Neural cell (in vitro differentiated cells): ENCODE measurements at regions not wholly inside any gene's neighbourhood (a gene's known extent, or its start where the extent isn't known, plus 50 kb on each side); places are given as distances from the start of the nearest gene placed in this dataset.
A peak's percentile ranks its signal among the peaks of the same experiment; 100 is the strongest.

Source experiments
- H2AFZ ChIP-seq: fragments of 200-600, 300-800 bp; sonication (generic), shearing (Covaris generic); 2 replicates; pipeline ENCODE4 v1.6.0; 2014; ENCODE audit warnings: low read depth, mild to moderate bottlenecking, antibody characterized with exemption, low read length, moderate library complexity
- H3F3A ChIP-seq: fragments of 200-600 bp; shearing (Covaris generic); 2 replicates; pipeline ENCODE4 v1.6.1; 2016; ENCODE audit warnings: mild to moderate bottlenecking, moderate library complexity, mixed read lengths, antibody characterized with exemption, low read length; ENCODE audit not compliant: insufficient read depth, poor library complexity, severe bottlenecking
- H3K27ac ChIP-seq: fragments of 200-600, 300-800 bp; sonication (generic), shearing (Covaris generic); 2 replicates; pipeline ENCODE4 v1.5.1; 2014; ENCODE audit warnings: mild to moderate bottlenecking, low read length, moderate library complexity
- H3K27me3 ChIP-seq: fragments of 300-800, 200-600 bp; sonication (generic), shearing (Covaris generic); 2 replicates; pipeline ENCODE4 v1.6.0; 2014; ENCODE audit warnings: mild to moderate bottlenecking, low read depth, low read length, moderate library complexity; ENCODE audit not compliant: insufficient read depth
- H3K36me3 ChIP-seq: fragments of 300-800, 200-600 bp; sonication (generic), shearing (Covaris generic); 2 replicates; pipeline ENCODE4 v1.5.1; 2014; ENCODE audit warnings: mild to moderate bottlenecking, antibody characterized with exemption, low read length, moderate library complexity; ENCODE audit not compliant: insufficient read depth
- H3K4me2 ChIP-seq: fragments of 300-800, 200-600 bp; sonication (generic), shearing (Covaris generic); 2 replicates; pipeline ENCODE4 v1.6.0; 2014; ENCODE audit warnings: mild to moderate bottlenecking, low read length
- H3K4me3 ChIP-seq: fragments of 300-800, 200-600 bp; sonication (generic), shearing (Covaris generic); 2 replicates; pipeline ENCODE4 v1.5.1; 2014; ENCODE audit warnings: mild to moderate bottlenecking, low read length, moderate library complexity
- H3K79me2 ChIP-seq: fragments of 200-600 bp; shearing (Covaris generic); replicated peaks from 2 replicates; pipeline ENCODE4 v1.6.0; 2014; ENCODE audit warnings: mild to moderate bottlenecking, low read length, moderate library complexity; ENCODE audit not compliant: insufficient read depth
- H3K9ac ChIP-seq: fragments of 300-800, 200-600 bp; sonication (generic), shearing (Covaris generic); 2 replicates; pipeline ENCODE4 v1.6.1; 2016; ENCODE audit warnings: mild to moderate bottlenecking, low read length, mixed read lengths
- H3K9me2 ChIP-seq: fragments of 200-600 bp; shearing (Covaris generic); 2 replicates; pipeline ENCODE4 v1.6.1; 2016; ENCODE audit warnings: mild to moderate bottlenecking, low read length, mixed read lengths; ENCODE audit not compliant: insufficient read depth
- H3K9me3 ChIP-seq: fragments of 200-600, 300-800 bp; sonication (generic), shearing (Covaris generic); 2 replicates; pipeline ENCODE4 v1.6.1; 2016; ENCODE audit warnings: mild to moderate bottlenecking, mixed run types, low read length, moderate library complexity, mixed read lengths
- H4K20me1 ChIP-seq: fragments of 200-600 bp; shearing (Covaris generic); 2 replicates; pipeline ENCODE4 v1.6.1; 2016; ENCODE audit warnings: mild to moderate bottlenecking, mixed run types; ENCODE audit not compliant: insufficient read depth
- CTCF ChIP-seq: fragments of 450-650 bp; IDR thresholded peaks from 2 replicates; pipeline ENCODE4 v1.5.1; 2014; ENCODE audit warnings: antibody characterized with exemption, mild to moderate bottlenecking, moderate library complexity; ENCODE audit not compliant: poor library complexity, severe bottlenecking
- EP300 ChIP-seq: fragments of 450-650 bp; conservative IDR thresholded peaks from 2 replicates; pipeline ENCODE4 v1.6.1; 2014; ENCODE audit warnings: antibody characterized with exemption, mild to moderate bottlenecking, moderate library complexity; ENCODE audit not compliant: poor library complexity, severe bottlenecking
- EZH2 ChIP-seq: fragments of 200-600, 300-800 bp; shearing (Covaris generic), sonication (generic); IDR thresholded peaks from 2 replicates; pipeline ENCODE4 v1.6.1; 2014; ENCODE audit warnings: antibody characterized with exemption, low read length, borderline replicate concordance, mild to moderate bottlenecking; ENCODE audit not compliant: insufficient read depth, poor library complexity, severe bottlenecking
- MXI1 ChIP-seq: fragments of 450-650 bp; conservative IDR thresholded peaks from 2 replicates; pipeline ENCODE4 v1.6.1; 2014; ENCODE audit warnings: antibody characterized with exemption, mild to moderate bottlenecking; ENCODE audit not compliant: poor library complexity, severe bottlenecking
- POLR2AphosphoS5 ChIP-seq: IDR thresholded peaks from 2 replicates; pipeline ENCODE4 v1.6.1; 2012
- RAD21 ChIP-seq: fragments of 450-650 bp; conservative IDR thresholded peaks from 2 replicates; pipeline ENCODE4 v1.6.1; 2014; ENCODE audit warnings: antibody characterized with exemption, mild to moderate bottlenecking, moderate library complexity
- REST ChIP-seq: IDR thresholded peaks from 2 replicates; pipeline ENCODE4 v1.6.1; 2012; ENCODE audit warnings: borderline replicate concordance
- SMC3 ChIP-seq: fragments of 450-650 bp; conservative IDR thresholded peaks from 2 replicates; pipeline ENCODE4 v1.6.1; 2014; ENCODE audit warnings: antibody characterized with exemption, mild to moderate bottlenecking, moderate library complexity; ENCODE audit not compliant: poor library complexity
- TAF1 ChIP-seq: IDR thresholded peaks from 2 replicates; pipeline ENCODE4 v1.6.1; 2012; ENCODE audit warnings: low read depth

DNA sequence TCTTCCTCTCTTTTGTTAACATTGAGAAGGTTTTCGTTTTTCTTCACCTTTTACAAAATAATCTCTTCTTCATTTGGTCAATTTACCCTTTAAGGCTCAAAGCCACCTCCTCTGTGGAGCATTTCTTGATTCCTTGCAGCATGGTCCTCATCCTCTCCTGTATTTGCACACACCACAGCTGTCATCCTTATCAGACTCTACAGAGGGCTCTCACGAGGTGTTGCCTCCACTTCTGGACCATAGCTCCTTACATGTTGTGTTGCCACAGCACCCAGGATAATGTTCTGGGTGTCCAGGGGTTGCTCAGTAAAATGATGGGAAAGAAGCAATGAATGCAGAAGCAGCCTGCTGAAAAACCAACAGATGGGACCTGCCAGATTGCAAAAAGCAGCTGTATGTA is 192.8 kb downstream of the SH2D4B start:
- Histone ChIP-seq H3K27me3 (no peaks in the 10 kb centered on the region), H3K4me3 (no peak overlapping the region), H3K9me3 (no peaks in the 10 kb centered on the region), H3K79me2 (no peaks in the 10 kb centered on the region), H3K9ac (no peak overlapping the region), H3K9me2 (no peaks in the 10 kb centered on the region), H3K36me3 (no peaks in the 10 kb centered on the region), H3F3A (no peaks in the 10 kb centered on the region), H3K27ac (no peak overlapping the region), H4K20me1 (no peaks in the 10 kb centered on the region), H2AFZ (no peak overlapping the region), H3K4me2 (no peak overlapping the region)
- TF ChIP-seq EZH2, result no peak
- TF ChIP-seq RAD21, result no peak
- TF ChIP-seq CTCF, result no peak
- TF ChIP-seq MXI1, result no peak
- TF ChIP-seq POLR2AphosphoS5, result no peak
- no peak for TF ChIP-seq EP300
- no peak for TF ChIP-seq REST
- no peak for TF ChIP-seq TAF1
- TF ChIP-seq SMC3, result no peak

GRCh38 chr10:80734589-80734988 is 196.9 kb downstream of the SH2D4B start:
- TF ChIP-seq MXI1 (no peak), EP300 (peak; percentile 52), TAF1 (no peak), SMC3 (no peak), POLR2AphosphoS5 (peak; percentile 36), EZH2 (no peak), RAD21 (no peak), CTCF (no peak), REST (no peak)
- Histone ChIP-seq H4K20me1 (no peaks in the 10 kb centered on the region), H3K36me3 (no peaks in the 10 kb centered on the region), H2AFZ (no peak overlapping the region), H3K9ac (no peak overlapping the region), H3K9me3 (no peaks in the 10 kb centered on the region), H3F3A (no peaks in the 10 kb centered on the region), H3K79me2 (no peaks in the 10 kb centered on the region), H3K4me2 (no peak overlapping the region), H3K9me2 (no peaks in the 10 kb centered on the region), H3K27ac (no peak overlapping the region), H3K4me3 (no peak overlapping the region), H3K27me3 (no peaks in the 10 kb centered on the region)
